ENCODE measurements at regions not wholly inside any gene's neighbourhood (a gene's known extent, or its start where the extent isn't known, plus 50 kb on each side); places are given as distances from the start of the nearest gene placed in this dataset.
"Not testable (repeated sequence)": the region's sequence is repeated elsewhere in the genome, so short reads cannot be mapped to it uniquely, and the experiment has no call there.

- intact Hi-C loops (cut with DNase I), result no loop called here
- TF ChIP-seq POLR2A (IDR thresholded peaks at IDR 0.05) (no peak), POLR2AphosphoS5 (IDR thresholded peaks at IDR 0.05; ENCODE audit: insufficient read depth in 1 of 2, low read depth in 1 of 2) (no peak), CTCF (IDR thresholded peaks at IDR 0.05) (no peak)
- peaks cover 8% of the 10 kb centered on the region for H3K4me1 ChIP-seq
- H3K4me3 ChIP-seq, result no peak overlapping the region
- no peaks in the 10 kb centered on the region for H3K27me3 ChIP-seq
- no peak for DNase-seq (ENCODE audit: extremely low spot score in 2 of 2)
- H3K36me3 ChIP-seq, result no peaks in the 10 kb centered on the region
- no peak overlapping the region for H3K27ac ChIP-seq
- H3K9me3 ChIP-seq, result no peaks in the 10 kb centered on the region
These were observed 61.7 kb downstream of the KPNA2 start for GRCh38 chr17:68097161-68097805.

- H3K9me3 ChIP-seq; H3K27me3 ChIP-seq; H3K36me3 ChIP-seq; H3K27ac ChIP-seq; DNase-seq (ENCODE audit: extremely low spot score in 2 of 2); intact Hi-C loops (cut with DNase I); H3K4me3 ChIP-seq: not testable (repeated sequence)
- H3K4me1 ChIP-seq, result peaks cover 18% of the 10 kb centered on the region
These were observed 63.8 kb downstream of the KPNA2 start for GRCh38 chr17:68099341-68099753.

- TF ChIP-seq POLR2AphosphoS5 (IDR thresholded peaks at IDR 0.05; ENCODE audit: insufficient read depth in 1 of 2, low read depth in 1 of 2) (no peak), CTCF (IDR thresholded peaks at IDR 0.05) (no peak), POLR2A (IDR thresholded peaks at IDR 0.05) (no peak)
- Histone ChIP-seq H3K27ac (no peak overlapping the region), H3K9me3 (no peaks in the 10 kb centered on the region), H3K4me1 (peaks cover 18% of the 10 kb centered on the region), H3K27me3 (no peaks in the 10 kb centered on the region), H3K4me3 (no peak overlapping the region), H3K36me3 (no peaks in the 10 kb centered on the region)
- intact Hi-C loops (cut with DNase I), result no loop called here
- no peak for DNase-seq (ENCODE audit: extremely low spot score in 2 of 2)
These were observed 64.6 kb downstream of the KPNA2 start for GRCh38 chr17:68100000-68100641.

GRCh38 chr17:68101075-68101986 lies 65.8 kb downstream of the KPNA2 start:
- H3K27me3 ChIP-seq, result no peaks in the 10 kb centered on the region
- DNase-seq (ENCODE audit: extremely low spot score in 2 of 2), result peak in 1 of 2 donors; percentile 89
- peak overlapping the region; percentile 95 for H3K27ac ChIP-seq
- intact Hi-C loops (cut with DNase I), result no loop called here
- TF ChIP-seq CTCF (IDR thresholded peaks at IDR 0.05) (no peak), POLR2AphosphoS5 (IDR thresholded peaks at IDR 0.05; ENCODE audit: insufficient read depth in 1 of 2, low read depth in 1 of 2) (peak; percentile 24 to 78), POLR2A (IDR thresholded peaks at IDR 0.05) (peak; percentile 19 to 69)
- H3K4me3 ChIP-seq, result peak overlapping the region; percentile 81 to 90
- no peaks in the 10 kb centered on the region for H3K36me3 ChIP-seq
- peaks cover 18% of the 10 kb centered on the region for H3K4me1 ChIP-seq
- H3K9me3 ChIP-seq, result no peaks in the 10 kb centered on the region

GRCh38 chr17:68101987-68102314 lies 66.4 kb downstream of the KPNA2 start:
- Histone ChIP-seq H3K4me1 (peaks cover 18% of the 10 kb centered on the region), H3K9me3 (no peaks in the 10 kb centered on the region)
- intact Hi-C loops (cut with DNase I), result no loop called here

More at GRCh38 chr17:68101987-68102314, 66.4 kb downstream of the KPNA2 start:
- H3K4me3 ChIP-seq, result peak overlapping the region; percentile 81 to 90
- H3K27ac ChIP-seq, result peak overlapping the region; percentile 95
- no peaks in the 10 kb centered on the region for H3K27me3 ChIP-seq
- TF ChIP-seq POLR2A (IDR thresholded peaks at IDR 0.05) (no peak), POLR2AphosphoS5 (IDR thresholded peaks at IDR 0.05; ENCODE audit: insufficient read depth in 1 of 2, low read depth in 1 of 2) (no peak), CTCF (IDR thresholded peaks at IDR 0.05) (no peak)
- no peaks in the 10 kb centered on the region for H3K36me3 ChIP-seq
- DNase-seq (ENCODE audit: extremely low spot score in 2 of 2), result no peak

Data from vagina (tissue), 2 donors.